SW480 (cell line): ENCODE measurements at regions not wholly inside any gene's neighbourhood (a gene's known extent, or its start where the extent isn't known, plus 50 kb on each side); places are given as distances from the start of the nearest gene placed in this dataset.
"Not testable (repeated sequence)": the region's sequence is repeated elsewhere in the genome, so short reads cannot be mapped to it uniquely, and the experiment has no call there.

ENCODE experiments used
- DNase-seq: peaks from one replicate; pipeline ENCODE4 v3.0.0-alpha.2; 2016; ENCODE audit warnings: low spot score

DNA sequence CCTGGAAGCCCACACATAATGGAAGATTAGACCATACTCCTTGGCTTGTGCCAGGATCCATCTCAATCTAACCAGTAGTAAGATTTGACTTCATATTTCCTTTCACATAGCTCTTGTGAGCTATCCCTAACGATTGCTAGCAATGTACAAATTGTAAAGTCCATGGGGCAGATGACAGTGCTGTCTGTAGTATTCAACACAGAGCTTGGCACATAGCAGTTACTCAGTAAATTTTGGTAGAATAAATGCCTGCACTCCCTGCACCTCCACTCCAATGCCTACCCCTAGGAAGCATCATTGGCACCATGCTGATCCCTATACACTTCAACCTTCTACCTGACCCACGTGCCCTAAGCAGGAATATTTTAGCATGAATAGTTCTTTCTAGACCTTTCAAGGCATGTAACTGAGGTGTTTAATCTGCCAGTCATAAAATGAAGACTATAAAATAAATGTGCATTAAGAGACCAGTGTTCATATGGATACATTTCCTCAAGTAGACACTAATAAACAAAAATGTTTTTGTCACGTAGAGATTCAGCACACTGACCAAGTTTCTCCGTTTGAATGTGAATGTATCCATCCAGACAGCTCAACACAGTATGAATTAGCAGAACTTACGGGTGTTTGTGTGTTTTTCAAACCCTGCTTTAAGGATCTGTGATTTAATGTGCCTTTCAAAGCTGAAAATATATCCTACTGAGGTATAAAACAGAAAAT, 98.8 kb downstream of the BMP4 start:
- no peak for DNase-seq

DNA sequence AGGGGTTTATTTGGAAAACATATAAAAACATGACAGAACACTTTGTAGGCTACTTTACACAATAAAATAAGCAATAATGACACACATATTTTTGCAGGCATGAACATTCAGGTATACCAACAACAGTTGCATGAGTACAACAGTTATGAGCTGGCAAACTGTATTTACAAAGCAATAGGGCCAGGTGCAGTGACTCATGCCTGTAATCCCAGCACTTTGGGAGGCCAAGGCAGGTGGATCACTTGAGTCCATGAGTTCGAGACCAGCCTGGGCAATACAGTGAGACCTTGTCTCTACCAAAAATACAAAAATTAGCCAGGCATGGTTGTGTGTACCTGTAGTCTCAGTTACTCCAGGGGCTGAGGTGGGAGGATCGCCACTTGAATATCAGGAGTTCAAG, 101.1 kb downstream of the BMP4 start:
- DNase-seq: no peak

DNA sequence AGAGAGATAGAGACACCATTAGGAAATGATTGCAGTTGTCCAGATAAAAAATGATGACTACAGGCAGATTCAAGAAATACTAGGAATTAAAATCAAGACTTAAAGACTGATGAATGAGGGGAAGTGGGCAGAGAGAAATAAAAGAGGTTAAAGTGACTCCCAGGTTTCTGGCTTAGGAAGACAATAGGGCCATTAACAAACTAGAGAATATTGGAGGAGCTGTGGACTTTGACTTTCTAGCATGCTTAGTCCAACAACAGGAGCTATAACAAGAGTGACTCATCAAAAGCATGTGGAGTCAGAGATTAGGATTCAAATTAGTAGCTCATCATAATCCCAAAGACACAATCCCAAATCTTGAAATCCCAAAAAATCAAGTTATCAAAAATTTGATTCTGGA, 101.5 kb downstream of the BMP4 start:
- peak; percentile 16 for DNase-seq

- DNase-seq: no peak
These were observed 105.1 kb downstream of the BMP4 start for GRCh38 chr14:53851394-53852090.

DNA sequence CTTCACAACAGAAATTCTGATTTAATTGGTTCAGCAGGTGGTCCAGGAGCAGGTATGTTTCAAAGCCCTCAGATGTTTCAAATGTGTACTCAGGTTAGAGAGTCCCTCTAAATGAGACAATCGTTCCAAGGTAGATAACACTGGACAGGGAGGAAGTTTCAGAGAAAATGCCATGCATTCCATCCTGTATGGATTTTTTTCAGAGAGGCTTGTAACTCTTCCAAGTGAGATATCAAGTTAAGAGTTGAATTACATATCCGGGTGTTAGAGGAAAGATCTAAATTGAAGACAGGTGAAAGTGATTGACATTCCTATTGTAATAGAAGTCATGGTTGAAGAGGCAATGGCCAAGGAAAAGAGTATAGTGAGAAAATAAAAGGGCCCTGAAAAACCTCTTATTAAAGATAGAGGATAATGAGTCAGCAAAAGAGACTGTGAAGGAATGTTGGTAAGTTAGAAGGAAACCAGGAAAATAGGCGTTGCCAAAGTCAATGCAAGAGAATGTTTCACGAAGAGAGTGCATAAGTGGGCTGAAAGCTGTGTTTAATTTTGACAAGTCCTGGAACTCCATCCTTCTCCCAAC, 105.8 kb downstream of the BMP4 start:
- DNase-seq: no peak

DNA sequence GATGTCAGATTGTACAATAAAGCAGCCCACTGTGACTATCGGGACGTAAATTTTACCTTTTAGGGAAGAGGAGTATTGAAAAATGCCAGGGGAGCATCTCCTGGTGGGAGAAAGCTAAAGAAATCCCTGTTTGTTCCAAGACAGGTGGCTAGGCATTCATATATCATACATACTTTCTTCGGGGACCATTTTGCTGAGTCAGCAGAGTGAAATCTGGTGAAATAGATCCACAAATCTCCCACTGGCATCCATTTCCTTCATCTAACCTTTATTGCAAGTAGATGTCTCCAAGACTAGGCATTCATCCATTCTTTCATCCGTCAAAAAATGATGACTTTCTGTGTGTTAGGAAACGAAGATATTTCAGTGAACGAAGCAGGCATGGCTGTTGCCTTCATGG, 107.1 kb downstream of the BMP4 start:
- DNase-seq: no peak

GRCh38 chr14:53848854-53849253, 107.8 kb downstream of the BMP4 start:
- peak; percentile 7 for DNase-seq

DNA sequence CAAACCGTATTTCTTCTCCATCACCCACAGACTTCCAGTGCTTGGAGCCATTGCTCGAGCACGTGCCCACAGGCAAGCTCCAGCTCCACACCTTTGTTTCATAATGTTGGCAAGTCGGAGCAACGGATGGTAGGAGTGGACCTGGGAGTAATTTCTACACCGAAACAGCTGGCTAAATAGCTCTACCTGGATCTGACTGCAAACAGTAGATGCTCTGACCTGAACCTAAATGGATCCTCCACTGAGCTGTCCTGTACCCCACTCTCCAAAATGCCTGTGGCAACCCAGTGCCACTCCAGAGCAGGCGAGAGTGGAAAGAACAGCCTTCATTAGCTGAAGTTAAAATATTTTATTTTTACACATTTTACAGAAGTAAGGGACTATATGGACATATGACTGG, 108.7 kb downstream of the BMP4 start:
- no peak for DNase-seq

GRCh38 chr14:53847057-53847456, 109.6 kb downstream of the BMP4 start:
- no peak for DNase-seq

- DNase-seq: peak; percentile 89
These were observed 110.6 kb downstream of the BMP4 start for GRCh38 chr14:53845813-53846693.

DNA sequence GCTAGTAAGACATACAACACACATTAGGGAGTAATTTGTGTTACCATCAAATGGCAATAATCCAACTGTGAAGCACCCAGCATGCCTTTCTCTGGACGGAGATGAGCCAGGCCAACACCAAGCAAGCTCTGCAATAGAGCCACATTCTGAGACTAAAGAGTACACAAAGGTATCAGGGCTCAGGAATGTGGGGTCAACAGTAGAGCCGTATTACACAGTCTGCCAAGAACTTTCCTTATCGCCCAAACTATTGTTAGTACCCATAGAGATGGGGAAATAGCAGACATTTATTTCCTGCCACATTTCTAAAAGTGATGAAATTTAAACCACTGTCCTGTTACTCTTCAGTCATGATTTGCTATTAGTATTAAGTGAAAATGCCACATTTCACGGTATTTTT, 113.7 kb downstream of the BMP4 start:
- no peak for DNase-seq

DNA sequence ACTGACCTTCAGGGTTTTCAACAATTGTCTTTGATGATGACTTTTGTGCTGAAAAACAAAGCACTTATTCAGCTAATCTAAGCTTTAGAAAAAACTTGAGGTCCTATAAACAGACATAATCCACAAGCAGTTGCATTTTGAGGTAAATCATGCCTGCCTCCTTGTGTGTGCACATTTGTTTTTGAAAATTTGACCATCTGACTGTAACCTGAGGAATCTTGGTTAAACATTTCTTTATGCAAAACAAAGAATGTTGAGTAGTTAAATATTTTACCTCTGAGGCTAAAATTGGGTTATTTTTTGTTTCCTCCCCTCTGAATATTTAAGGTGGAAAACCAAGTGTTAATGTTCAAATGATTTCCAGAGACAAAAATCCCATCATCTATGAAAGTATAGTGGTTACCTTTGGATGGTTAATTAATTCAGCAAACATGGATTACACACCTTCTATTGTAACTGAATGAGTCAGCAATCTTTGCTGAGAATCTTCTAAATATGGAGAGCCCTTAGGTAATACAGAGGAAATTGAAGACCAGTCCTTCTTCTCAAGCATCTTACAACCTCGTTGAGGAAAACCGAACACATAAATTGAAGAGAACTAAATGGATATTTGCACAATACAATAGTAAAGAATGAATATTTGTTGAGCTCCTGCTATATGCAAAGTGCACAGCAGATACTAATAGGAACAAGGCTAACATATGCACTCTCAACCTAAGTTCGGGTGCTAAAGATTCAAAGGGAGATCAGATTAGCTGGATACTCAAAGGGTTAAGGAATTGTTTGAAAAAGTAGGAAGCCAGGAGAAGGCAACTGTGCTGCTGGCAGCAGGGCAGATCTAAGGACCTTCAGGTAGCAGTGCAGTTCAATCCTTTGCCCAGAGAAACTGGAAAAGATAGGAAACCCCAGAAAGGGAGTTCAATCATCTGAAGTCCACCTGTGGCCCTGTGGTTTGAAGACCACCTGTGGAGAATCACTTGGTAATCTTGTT, 115.2 kb downstream of the BMP4 start:
- DNase-seq: peak; percentile 22

- peak; percentile 94 for DNase-seq
These were observed 116.2 kb downstream of the BMP4 start for GRCh38 chr14:53840444-53840843.

DNA sequence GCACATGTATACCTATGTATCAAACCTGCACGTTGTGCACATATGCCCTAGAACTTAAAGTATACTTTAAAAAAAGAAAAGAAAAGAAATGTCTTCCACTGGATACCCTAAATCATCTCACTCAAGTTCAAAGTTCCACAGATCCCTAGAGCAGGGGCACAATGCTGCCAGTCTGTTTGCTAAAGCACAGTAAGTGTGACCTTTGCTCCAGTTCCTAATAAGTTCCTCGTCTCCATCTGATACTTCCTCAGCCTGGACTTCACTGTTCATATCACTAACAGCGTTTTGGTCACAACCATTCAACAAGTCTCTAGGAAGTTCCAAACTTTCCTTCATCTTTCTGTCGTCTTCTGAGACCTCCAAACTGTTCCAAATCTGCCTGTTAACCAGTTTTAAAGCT, 118.3 kb downstream of the BMP4 start:
- DNase-seq: no peak

DNA sequence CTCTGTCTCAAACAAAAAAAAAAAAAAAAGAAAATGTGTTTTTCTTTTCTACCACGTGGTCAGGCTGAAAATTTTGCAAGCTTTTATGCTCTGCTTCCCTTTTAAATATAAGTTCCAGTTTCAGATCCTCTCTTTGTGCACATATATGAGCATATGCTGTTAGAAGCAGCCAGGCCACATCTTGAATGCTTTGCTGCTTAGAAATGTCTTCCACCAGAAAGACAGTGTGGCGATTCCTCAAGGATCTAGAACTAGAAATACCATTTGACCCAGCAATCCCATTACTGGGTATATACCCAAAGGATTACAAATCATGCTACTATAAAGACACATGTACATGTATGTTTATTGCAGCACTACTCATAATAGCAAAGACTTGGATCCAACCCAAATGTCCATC, 119.0 kb downstream of the BMP4 start:
- DNase-seq: not testable (repeated sequence)

- no peak for DNase-seq
These were observed 120.1 kb downstream of the BMP4 start for GRCh38 chr14:53836551-53836950.

DNA sequence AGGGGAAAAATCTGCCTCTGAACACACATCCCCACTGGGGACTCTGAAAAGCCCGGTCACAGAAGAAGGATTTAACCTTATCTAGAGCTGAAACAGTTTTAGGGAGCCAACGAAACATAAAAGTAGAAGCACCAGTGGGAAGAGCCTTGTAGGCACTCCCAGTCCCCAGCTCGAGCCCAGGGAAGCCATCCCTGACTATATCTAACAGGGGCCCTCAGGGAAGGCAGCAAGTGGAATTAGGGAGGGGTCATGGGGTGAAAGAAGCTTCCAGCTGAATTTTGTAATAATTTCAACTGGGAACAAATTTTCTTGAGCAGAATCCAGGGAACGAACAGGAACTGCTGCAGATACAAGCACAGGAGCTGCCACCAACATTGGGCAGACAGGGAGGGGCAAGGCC, 127.8 kb downstream of the BMP4 start:
- no peak for DNase-seq

DNA sequence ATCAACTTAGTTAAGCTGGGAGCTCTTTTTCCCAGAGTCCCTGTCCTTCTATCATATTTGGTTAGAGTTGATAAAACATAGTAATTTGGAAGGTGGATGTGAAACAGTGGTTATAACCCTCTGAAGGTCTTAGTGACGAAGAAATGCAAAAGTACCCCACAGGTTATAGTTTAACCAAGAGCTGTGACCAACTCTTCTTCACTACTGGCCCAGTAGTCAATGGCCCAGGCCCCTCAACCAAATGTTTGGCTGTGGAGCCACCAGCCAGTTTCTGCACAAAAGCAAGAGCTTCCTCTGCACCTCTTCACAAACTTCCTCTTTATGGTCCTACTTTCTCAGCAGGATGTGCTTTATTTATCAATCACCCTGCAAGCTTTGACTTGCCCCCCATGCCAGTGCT, 132.6 kb downstream of the BMP4 start:
- DNase-seq: no peak

DNA sequence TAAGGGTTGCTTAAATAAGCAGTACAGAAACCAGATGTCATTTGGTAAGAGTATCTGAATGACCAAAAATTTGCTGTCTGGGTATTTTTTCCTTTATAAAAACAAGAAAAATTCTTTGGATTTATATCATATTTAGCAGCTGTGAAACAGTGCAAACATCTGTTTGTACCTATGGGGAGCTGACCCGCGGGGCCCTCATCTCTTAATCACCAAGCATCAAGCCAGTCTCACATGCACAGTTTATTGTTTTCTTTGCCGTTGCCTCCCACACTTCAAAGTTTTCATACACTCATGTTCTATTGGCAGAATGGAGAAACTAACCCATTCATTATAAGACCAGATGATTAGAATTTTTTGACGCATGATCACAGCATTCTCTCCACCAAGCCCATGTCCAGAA, 142.2 kb downstream of the BMP4 start:
- DNase-seq: no peak

- no peak for DNase-seq
These were observed 146.4 kb downstream of the BMP4 start for GRCh38 chr14:53810221-53810620.

- no peak for DNase-seq
These were observed 148.6 kb downstream of the BMP4 start for GRCh38 chr14:53808042-53808441.
